ENCODE measurements at regions not wholly inside any gene's neighbourhood (a gene's known extent, or its start where the extent isn't known, plus 50 kb on each side); places are given as distances from the start of the nearest gene placed in this dataset.

DNA sequence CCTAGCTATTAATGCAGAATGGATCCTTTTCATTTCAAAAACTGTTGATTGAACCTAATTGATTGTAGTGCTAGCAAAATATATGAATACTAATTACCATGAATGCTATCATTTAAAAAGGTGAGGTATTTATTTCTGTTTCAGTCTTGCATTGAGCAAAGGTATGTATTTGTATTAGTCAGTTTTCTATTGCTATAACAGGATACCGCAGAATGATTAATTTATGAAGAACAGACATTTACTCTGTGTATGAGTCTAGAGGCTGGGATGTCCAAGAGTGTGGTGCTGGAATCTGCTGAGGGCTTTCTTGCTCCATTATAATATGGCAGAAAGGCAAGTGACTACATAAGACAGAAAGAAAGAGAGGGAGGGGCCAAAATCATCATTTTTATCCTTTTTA is 199.2 kb downstream of the KIF20B start:
- DNase-seq (ENCODE audit: low read depth): no peak
- TF ChIP-seq, protein P1, sequence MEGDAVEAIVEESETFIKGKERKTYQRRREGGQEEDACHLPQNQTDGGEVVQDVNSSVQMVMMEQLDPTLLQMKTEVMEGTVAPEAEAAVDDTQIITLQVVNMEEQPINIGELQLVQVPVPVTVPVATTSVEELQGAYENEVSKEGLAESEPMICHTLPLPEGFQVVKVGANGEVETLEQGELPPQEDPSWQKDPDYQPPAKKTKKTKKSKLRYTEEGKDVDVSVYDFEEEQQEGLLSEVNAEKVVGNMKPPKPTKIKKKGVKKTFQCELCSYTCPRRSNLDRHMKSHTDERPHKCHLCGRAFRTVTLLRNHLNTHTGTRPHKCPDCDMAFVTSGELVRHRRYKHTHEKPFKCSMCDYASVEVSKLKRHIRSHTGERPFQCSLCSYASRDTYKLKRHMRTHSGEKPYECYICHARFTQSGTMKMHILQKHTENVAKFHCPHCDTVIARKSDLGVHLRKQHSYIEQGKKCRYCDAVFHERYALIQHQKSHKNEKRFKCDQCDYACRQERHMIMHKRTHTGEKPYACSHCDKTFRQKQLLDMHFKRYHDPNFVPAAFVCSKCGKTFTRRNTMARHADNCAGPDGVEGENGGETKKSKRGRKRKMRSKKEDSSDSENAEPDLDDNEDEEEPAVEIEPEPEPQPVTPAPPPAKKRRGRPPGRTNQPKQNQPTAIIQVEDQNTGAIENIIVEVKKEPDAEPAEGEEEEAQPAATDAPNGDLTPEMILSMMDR (conservative IDR thresholded peaks at IDR 0.05; ENCODE audit: low read length): no peak
- H3K4me3 ChIP-seq (ENCODE audit: low read length): no peak overlapping the region

DNA sequence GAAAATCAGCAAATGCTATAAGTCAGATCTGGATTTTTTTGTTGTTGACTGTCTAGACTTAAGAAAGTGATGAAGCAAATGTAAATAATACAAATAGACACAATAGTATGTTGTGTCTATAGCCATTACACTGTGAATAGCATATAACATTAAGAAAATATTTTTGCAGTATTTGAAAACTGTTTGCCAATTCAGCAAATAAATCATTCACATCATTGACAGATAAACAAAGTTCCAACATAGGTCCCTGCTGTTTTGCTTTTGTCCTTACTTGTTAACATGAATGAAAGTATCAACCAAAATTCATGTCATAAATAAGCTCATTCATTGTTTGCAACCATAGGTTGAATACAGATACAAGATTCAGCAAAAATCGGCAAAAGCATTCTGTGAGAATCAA is 200.5 kb downstream of the KIF20B start:
- H3K4me3 ChIP-seq (ENCODE audit: low read length): no peak overlapping the region
- TF ChIP-seq, protein P1 (conservative IDR thresholded peaks at IDR 0.05; ENCODE audit: low read length): no peak
- DNase-seq (ENCODE audit: low read depth): no peak

DNA sequence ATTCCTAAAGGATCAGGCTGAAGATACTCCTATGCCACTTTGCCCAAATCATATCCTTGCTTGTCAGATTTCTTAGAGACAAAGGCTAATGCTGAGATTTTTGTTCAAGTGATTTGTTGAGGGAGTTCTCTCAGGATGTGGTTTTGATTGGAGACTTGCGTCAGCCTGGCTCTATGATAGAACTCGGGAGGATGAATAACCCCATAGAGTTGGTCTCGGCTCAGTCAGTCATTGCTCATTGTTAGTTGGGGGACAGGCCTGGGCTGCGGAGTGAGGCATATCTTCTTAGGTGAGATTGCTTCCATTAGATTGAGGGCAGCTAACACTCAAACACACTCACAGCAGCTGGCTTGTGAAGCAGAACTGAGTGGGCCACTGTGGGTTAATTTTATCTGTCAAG is 203.4 kb downstream of the KIF20B start:
- DNase-seq (ENCODE audit: low read depth): no peak
- no peak overlapping the region for H3K4me3 ChIP-seq (ENCODE audit: low read length)
- TF ChIP-seq, protein P1 (conservative IDR thresholded peaks at IDR 0.05; ENCODE audit: low read length): no peak

DNA sequence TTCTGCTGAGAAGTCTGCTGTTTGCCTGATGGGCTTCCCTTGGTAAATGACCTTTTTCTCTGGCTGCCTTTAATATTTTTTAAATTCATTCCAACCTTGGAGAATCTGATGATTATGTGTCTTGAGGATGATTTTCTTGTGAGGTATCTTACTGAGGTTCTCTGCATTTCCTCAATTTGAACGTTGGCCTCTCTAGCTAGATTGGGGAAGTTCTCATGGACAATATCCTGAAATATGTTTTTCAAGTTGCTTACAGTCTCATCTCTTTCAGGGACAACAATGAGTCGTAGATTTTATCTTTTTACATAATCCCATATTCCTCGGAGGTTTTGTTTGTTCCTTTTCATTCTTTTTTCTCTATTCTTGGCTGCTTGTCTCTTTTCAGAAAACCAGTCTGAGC is 208.4 kb downstream of the KIF20B start:
- TF ChIP-seq, protein P1 (conservative IDR thresholded peaks at IDR 0.05; ENCODE audit: low read length): no peak
- DNase-seq (ENCODE audit: low read depth): no peak
- H3K4me3 ChIP-seq (ENCODE audit: low read length): no peak overlapping the region

DNA sequence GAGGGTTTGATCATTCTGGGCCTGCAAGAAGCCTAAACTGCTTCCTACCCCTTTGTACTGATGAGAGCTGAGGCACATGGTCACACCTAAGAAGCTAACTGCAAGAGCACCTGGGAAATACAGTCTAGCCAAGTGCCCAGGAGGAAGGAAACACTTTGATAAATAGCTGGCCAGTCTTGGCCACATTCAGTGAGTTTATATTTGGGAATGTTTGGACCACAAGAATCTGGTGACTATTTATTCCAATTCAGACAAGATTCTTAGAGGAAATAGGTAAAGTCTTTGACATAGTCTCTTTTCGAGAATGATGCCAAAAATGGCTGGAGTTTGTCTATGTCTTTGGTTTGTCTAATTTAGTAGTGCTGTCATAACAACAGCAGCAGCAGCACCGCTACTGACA is 213.6 kb downstream of the KIF20B start:
- no peak for DNase-seq (ENCODE audit: low read depth)
- H3K4me3 ChIP-seq (ENCODE audit: low read length): no peak overlapping the region
- TF ChIP-seq, protein P1 (conservative IDR thresholded peaks at IDR 0.05; ENCODE audit: low read length): no peak

DNA sequence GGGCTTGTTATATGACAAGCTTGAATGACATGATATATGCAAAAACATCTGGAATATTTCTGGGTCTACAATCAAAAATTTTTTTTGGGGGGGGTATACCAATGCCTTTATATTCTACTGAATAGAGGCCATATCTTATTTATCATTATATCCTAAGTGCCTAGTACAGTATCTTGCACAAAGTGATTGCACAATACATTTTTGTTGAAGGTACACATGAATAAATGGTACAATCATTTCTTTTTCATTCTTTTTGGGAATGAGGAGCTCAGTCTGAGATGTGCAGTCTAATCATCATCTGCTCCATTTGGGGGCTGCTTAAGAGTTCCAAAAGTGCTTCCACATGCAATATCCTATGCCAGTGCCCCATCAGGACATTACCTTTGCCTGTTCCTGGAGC is 214.6 kb downstream of the KIF20B start:
- TF ChIP-seq, protein P1 (conservative IDR thresholded peaks at IDR 0.05; ENCODE audit: low read length): no peak
- DNase-seq (ENCODE audit: low read depth): no peak
- H3K4me3 ChIP-seq (ENCODE audit: low read length): no peak overlapping the region

DNA sequence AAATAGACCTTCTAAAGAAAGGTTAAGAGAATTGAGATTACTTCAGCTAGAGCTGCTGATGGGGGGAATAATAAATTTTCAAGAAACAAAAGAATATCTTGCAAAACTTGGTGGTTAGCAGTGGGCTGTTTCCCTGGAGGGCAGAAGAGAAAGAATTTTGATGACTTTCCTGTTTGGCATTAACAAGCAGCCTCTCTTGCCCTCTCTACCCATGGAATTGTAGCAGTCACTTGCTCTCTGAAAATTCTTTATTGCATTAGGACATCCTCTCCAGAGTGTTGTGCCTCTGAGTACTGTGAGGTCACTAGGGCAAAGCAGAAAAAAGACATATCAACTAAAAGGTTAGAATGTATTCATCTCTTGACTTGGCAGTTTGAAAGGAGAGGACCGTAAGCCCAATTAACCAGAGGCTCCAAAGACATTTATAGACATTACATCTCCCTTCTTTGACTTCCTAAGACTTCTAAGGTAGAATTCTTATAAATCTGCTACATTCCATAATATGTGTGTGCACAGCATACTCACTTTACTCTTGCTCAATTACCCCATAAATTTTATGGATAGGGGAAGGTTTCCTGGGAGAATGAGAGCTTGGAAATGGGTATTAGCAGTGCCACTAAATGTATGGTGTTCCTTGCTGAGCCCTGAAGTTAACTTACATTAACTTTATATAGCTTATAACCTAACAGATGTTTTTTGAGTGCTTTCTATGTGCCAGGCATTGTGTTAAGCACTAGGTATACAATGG is 215.3 kb downstream of the KIF20B start:
- no peak overlapping the region for H3K4me3 ChIP-seq (ENCODE audit: low read length)
- DNase-seq (ENCODE audit: low read depth): no peak
- TF ChIP-seq, protein P1 (conservative IDR thresholded peaks at IDR 0.05; ENCODE audit: low read length): no peak
